OCI-LY1 (cell line): ENCODE measurements at regions not wholly inside any gene's neighbourhood (a gene's known extent, or its start where the extent isn't known, plus 50 kb on each side); places are given as distances from the start of the nearest gene placed in this dataset.

Source experiments
- H2AFZ ChIP-seq: fragments of 200-600 bp; sonication (generic), shearing (Covaris generic); 2 replicates; pipeline ENCODE4 v1.6.0; 2014; ENCODE audit warnings: antibody characterized with exemption, mild to moderate bottlenecking, low read length
- H3F3A ChIP-seq: fragments of 200-600 bp; sonication (generic), shearing (Covaris generic); 2 replicates; pipeline ENCODE4 v1.6.0; 2014; ENCODE audit warnings: mild to moderate bottlenecking, antibody characterized with exemption, low read length, moderate library complexity; ENCODE audit not compliant: insufficient read depth
- H3K27ac ChIP-seq: fragments of 200-600 bp; sonication (generic); 2 replicates; pipeline ENCODE4 v1.5.1; 2014; ENCODE audit warnings: low read length, mixed run types, mild to moderate bottlenecking, low read depth; ENCODE audit not compliant: poor library complexity, severe bottlenecking
- H3K27me3 ChIP-seq: fragments of 200-600 bp; sonication (generic); 2 replicates; pipeline ENCODE4 v1.6.0; 2014; ENCODE audit warnings: antibody characterized with exemption, mild to moderate bottlenecking, low read length, moderate library complexity; ENCODE audit not compliant: insufficient read depth
- H3K36me3 ChIP-seq: fragments of 200-600 bp; sonication (generic); 2 replicates; pipeline ENCODE4 v1.6.1; 2014; ENCODE audit warnings: mild to moderate bottlenecking, antibody characterized with exemption, low read length, moderate library complexity, mixed read lengths; ENCODE audit not compliant: insufficient read depth
- H3K4me1 ChIP-seq: fragments of 200-600 bp; sonication (generic); 2 replicates; pipeline ENCODE4 v1.5.1; 2014; ENCODE audit warnings: mild to moderate bottlenecking, low read length, moderate library complexity; ENCODE audit not compliant: insufficient read depth, severe bottlenecking
- H3K4me2 ChIP-seq: fragments of 200-600 bp; sonication (generic), shearing (Covaris generic); 2 replicates; pipeline ENCODE4 v1.6.1; 2014; ENCODE audit warnings: low read length
- H3K4me3 ChIP-seq: fragments of 200-600 bp; sonication (generic); 2 replicates; pipeline ENCODE4 v1.5.1; 2014; ENCODE audit warnings: low read length, low read depth, mild to moderate bottlenecking, mixed read lengths; ENCODE audit not compliant: poor library complexity, severe bottlenecking
- H3K79me2 ChIP-seq: fragments of 200-600 bp; shearing (Covaris generic); 2 replicates; pipeline ENCODE4 v1.6.1; 2016; ENCODE audit warnings: mixed run types, low read length, mixed read lengths; ENCODE audit not compliant: insufficient read depth
- H3K9ac ChIP-seq: fragments of 200-600 bp; sonication (generic), shearing (Covaris generic); 2 replicates; pipeline ENCODE4 v1.6.1; 2014; ENCODE audit warnings: mild to moderate bottlenecking, low read length, mixed read lengths
- H3K9me2 ChIP-seq: fragments of 200-600 bp; sonication (generic), shearing (Covaris generic); 2 replicates; pipeline ENCODE4 v1.6.1; 2014; ENCODE audit warnings: low read depth, mild to moderate bottlenecking, low read length, mixed read lengths
- H3K9me3 ChIP-seq: fragments of 200-600 bp; shearing (Covaris generic); 2 replicates; pipeline ENCODE4 v1.6.1; 2014; ENCODE audit warnings: low read length, mixed read lengths
- H4K20me1 ChIP-seq: fragments of 200-600 bp; sonication (generic), shearing (Covaris generic); 2 replicates; pipeline ENCODE4 v1.6.0; 2016; ENCODE audit warnings: mild to moderate bottlenecking, low read length; ENCODE audit not compliant: insufficient read depth
- EZH2 ChIP-seq: fragments of 200-600 bp; sonication (generic), shearing (Covaris generic); IDR thresholded peaks from 2 replicates; pipeline ENCODE4 v1.8.0; 2017; ENCODE audit warnings: borderline replicate concordance, mixed run types, mild to moderate bottlenecking, antibody characterized with exemption, low read length, moderate library complexity, mixed read lengths
- TF ChIP-seq, protein P1 (sequence below): fragments of 200-600 bp; sonication (generic), shearing (Covaris generic); IDR thresholded peaks from 2 replicates; pipeline ENCODE4 v1.5.1; 2017; ENCODE audit warnings: mild to moderate bottlenecking, antibody characterized with exemption, low read length, moderate library complexity, mixed read lengths

DNA sequence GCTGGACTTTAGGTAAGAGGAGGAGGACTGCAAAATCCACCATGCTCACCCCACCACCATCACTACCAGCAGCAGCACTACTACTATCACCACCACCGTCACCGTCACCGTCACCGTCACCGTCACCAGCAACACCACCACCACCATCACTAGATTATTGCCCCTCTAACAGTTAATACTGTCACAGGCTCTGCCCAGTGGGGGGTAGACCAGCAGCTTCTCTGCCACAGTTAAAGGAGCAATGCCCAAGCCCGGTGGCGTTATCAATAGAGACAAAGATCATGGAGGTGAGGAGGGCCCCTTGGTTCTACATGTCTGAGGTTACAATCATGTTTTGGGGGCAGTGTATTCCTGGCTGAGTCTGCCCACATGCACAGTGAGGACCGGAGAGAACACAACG is 184.4 kb upstream of the DYNLRB2 start:
- H3K9me2 ChIP-seq, result no peaks in the 10 kb centered on the region
- no peaks in the 10 kb centered on the region for H3K36me3 ChIP-seq
- H3K79me2 ChIP-seq, result no peaks in the 10 kb centered on the region
- no peaks in the 10 kb centered on the region for H4K20me1 ChIP-seq
- no peaks in the 10 kb centered on the region; the same call in 1 of the 2 replicates for H3K27me3 ChIP-seq
- TF ChIP-seq, protein P1, sequence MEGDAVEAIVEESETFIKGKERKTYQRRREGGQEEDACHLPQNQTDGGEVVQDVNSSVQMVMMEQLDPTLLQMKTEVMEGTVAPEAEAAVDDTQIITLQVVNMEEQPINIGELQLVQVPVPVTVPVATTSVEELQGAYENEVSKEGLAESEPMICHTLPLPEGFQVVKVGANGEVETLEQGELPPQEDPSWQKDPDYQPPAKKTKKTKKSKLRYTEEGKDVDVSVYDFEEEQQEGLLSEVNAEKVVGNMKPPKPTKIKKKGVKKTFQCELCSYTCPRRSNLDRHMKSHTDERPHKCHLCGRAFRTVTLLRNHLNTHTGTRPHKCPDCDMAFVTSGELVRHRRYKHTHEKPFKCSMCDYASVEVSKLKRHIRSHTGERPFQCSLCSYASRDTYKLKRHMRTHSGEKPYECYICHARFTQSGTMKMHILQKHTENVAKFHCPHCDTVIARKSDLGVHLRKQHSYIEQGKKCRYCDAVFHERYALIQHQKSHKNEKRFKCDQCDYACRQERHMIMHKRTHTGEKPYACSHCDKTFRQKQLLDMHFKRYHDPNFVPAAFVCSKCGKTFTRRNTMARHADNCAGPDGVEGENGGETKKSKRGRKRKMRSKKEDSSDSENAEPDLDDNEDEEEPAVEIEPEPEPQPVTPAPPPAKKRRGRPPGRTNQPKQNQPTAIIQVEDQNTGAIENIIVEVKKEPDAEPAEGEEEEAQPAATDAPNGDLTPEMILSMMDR, result no peak
- TF ChIP-seq EZH2, result no peak
- no peak overlapping the region for H3K27ac ChIP-seq
- no peak overlapping the region for H3K4me3 ChIP-seq
- no peak overlapping the region for H3K9ac ChIP-seq
- H3K9me3 ChIP-seq, result no peaks in the 10 kb centered on the region
- H3F3A ChIP-seq, result no peaks in the 10 kb centered on the region
- no peaks in the 10 kb centered on the region for H3K4me1 ChIP-seq
- no peak overlapping the region for H2AFZ ChIP-seq
- no peak overlapping the region for H3K4me2 ChIP-seq

DNA sequence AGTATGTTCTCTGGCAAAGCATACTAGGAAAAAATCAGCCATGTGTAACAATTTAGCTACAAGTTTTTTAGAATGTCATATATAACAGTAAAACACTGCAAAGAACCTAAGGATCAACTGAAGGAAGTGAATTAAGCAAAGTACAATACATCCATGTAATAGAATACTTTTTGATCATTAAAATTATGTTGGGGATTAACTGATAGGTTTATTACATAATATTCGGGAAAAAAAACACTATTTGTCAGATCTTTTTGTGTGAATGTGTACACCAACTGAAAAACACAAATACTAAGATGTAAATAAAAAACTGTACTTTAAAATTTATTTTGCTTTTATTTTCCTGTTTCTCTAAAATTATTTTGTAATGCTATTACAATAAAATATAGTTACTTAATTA is 185.5 kb upstream of the DYNLRB2 start:
- Histone ChIP-seq H2AFZ (no peak overlapping the region), H3K9me3 (no peaks in the 10 kb centered on the region), H3K36me3 (no peaks in the 10 kb centered on the region), H3K4me3 (no peak overlapping the region), H3K79me2 (no peaks in the 10 kb centered on the region), H3K4me2 (no peak overlapping the region), H3K27me3 (no peaks in the 10 kb centered on the region), H3F3A (no peaks in the 10 kb centered on the region), H3K9ac (no peak overlapping the region), H3K4me1 (no peaks in the 10 kb centered on the region), H4K20me1 (no peaks in the 10 kb centered on the region), H3K27ac (no peak overlapping the region), H3K9me2 (no peaks in the 10 kb centered on the region)
- TF ChIP-seq EZH2, result no peak
- TF ChIP-seq, protein P1, result no peak

DNA sequence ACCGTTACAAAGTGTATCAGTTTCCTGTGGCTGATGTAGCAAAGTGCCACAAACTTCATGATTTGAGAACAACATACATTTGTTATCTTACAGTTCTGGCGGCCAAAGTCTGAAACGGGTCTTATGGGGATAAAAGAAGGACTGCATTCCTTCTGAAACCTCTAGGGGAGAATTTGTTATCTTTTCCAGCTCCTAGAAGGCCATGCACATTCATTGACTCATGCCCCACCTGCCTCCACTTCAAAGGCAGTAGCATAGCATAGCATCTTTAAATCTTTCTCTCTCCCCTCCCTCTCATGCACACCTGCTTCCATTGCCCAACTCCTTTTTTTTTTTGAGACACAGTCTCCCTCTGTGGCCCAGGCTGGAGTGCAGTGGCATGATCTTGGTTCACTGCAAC is 190.7 kb upstream of the DYNLRB2 start:
- no peaks in the 10 kb centered on the region for H4K20me1 ChIP-seq

More for the DNA sequence above, 190.7 kb upstream of the DYNLRB2 start:
- H3K4me2 ChIP-seq, result no peak overlapping the region
- no peak overlapping the region for H3K4me3 ChIP-seq
- no peaks in the 10 kb centered on the region for H3K79me2 ChIP-seq
- no peaks in the 10 kb centered on the region for H3K4me1 ChIP-seq
- no peaks in the 10 kb centered on the region for H3K36me3 ChIP-seq
- H3K27ac ChIP-seq, result no peak overlapping the region
- H3K9me3 ChIP-seq, result no peaks in the 10 kb centered on the region
- TF ChIP-seq EZH2, result no peak
- TF ChIP-seq, protein P1, result no peak
- H3K9ac ChIP-seq, result no peak overlapping the region
- H3F3A ChIP-seq, result no peaks in the 10 kb centered on the region
- H3K9me2 ChIP-seq, result no peaks in the 10 kb centered on the region
- no peak overlapping the region for H2AFZ ChIP-seq
- no peaks in the 10 kb centered on the region for H3K27me3 ChIP-seq
